ENCODE measurements at regions not wholly inside any gene's neighbourhood (a gene's known extent, or its start where the extent isn't known, plus 50 kb on each side); places are given as distances from the start of the nearest gene placed in this dataset.

DNA sequence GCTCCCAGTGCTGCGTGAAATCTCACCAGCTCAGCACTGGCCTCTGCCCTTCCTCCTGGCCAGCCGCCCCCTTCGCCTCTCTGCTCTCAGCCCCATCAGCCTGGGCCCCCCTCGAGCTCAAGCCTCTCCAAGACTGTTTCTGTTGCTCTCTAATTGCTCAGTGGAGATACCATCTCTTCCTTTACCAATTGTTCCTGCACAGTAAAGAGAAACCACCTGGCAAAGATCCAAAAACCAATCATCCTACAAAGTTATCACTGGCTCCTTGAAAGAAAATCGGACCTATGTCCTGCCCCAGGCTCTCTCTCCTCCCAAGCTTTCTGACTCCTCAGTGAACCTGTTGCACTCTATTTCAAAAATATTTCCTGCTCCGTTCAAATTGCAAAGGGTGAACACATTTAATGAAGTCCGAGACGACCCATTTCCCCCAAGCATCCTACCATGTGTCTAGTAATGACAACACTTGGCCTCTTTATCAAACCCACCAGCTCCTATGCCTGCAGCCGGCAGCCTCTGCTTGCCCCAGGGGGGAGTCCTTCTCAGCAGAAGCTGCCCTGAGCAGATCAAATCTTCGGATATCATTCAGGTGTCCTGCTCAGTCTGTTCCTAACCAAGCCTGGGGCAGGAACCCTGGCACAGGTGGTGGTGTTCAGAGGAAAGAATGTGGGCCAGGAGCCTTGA is 53.7 kb upstream of the FAM174B start:
- no peak overlapping the region for H3K4me2 ChIP-seq (ENCODE audit: insufficient read depth in 1 of 2, low read depth in 2 of 2, low read length in 2 of 2)
- POLR2A ChIA-PET (ENCODE audit: partially characterized antibody), result no interaction called here
- no peak overlapping the region for H3K14ac ChIP-seq (ENCODE audit: insufficient read length)
- no peak overlapping the region for H4K91ac ChIP-seq (replicated peaks; ENCODE audit: insufficient read length, low read length)
- H2BK5ac ChIP-seq (ENCODE audit: low read depth, low read length), result no peak overlapping the region
- H3K9ac ChIP-seq (replicated peaks in 1 of 4; ENCODE audit: extremely low read depth in 1 of 4, low read depth in 3 of 4, low read length in 3 of 4), result no peak overlapping the region
- H3K4me3 ChIP-seq (ENCODE audit: extremely low read depth in 1 of 4, insufficient read depth in 2 of 4, low read depth in 3 of 4, low read length in 4 of 4), result no peak overlapping the region
- DNase-seq (ENCODE audit: low read depth in 1 of 2, low spot score in 2 of 2), result no peak
- no peak for FAIRE-seq
- H3K4me1 ChIP-seq (replicated peaks in 1 of 4; ENCODE audit: control insufficient read depth in 3 of 4, insufficient read depth in 4 of 4, low read length in 3 of 4), result peaks cover 0 to 6% (median 3%) of the 10 kb centered on the region in 4 experiments; a peak in 4 of 7 replicates
- CTCF ChIA-PET (ENCODE audit: partially characterized antibody), result interaction anchor here (0.8 to 9.0 kb wide), 7 partner anchors 15 to 324 kb away, joined by 3 to 67 read pairs (median 7); partner anchors contain the start of gene ST8SIA2
- H2AFZ ChIP-seq (ENCODE audit: low read length), result no peak overlapping the region
- no peak overlapping the region for H2BK12ac ChIP-seq (ENCODE audit: low read depth, low read length)
- TF ChIP-seq SRF (IDR thresholded peaks at IDR 0.05; ENCODE audit: low read depth, low read length) (no peak), EZH2 (IDR thresholded peaks at IDR 0.05; ENCODE audit: low read depth, low read length, severe bottlenecking) (no peak), CBX5 (IDR thresholded peaks at IDR 0.05; ENCODE audit: low read depth, low read length) (no peak), POLR2AphosphoS5 (IDR thresholded peaks at IDR 0.05; ENCODE audit: low read depth, low read length) (no peak), SAP30 (IDR thresholded peaks at IDR 0.05; ENCODE audit: insufficient read depth, insufficient replicate concordance, low read length) (no peak), CBX8 (IDR thresholded peaks at IDR 0.05; ENCODE audit: borderline replicate concordance, low read depth, low read length) (no peak)
- no peak overlapping the region for H3K56ac ChIP-seq (replicated peaks; ENCODE audit: insufficient read length, low read depth, low read length)
- no peak overlapping the region for H3K27ac ChIP-seq (ENCODE audit: low read depth, low read length)
- H3K23ac ChIP-seq (ENCODE audit: insufficient read length), result no peak overlapping the region
- no peak overlapping the region for H3K4ac ChIP-seq (replicated peaks; ENCODE audit: insufficient read length, low read depth, low read length)
- no peak overlapping the region for H2BK120ac ChIP-seq (replicated peaks; ENCODE audit: low read depth, low read length)
- H2BK20ac ChIP-seq (ENCODE audit: low read length), result no peak overlapping the region
- H3K27me3 ChIP-seq (replicated peaks in 1 of 4; ENCODE audit: control insufficient read depth in 3 of 4, extremely low read depth in 1 of 4, insufficient read depth in 3 of 4, low read length in 3 of 4), result peaks cover 0 to 27% (median 13%) of the 10 kb centered on the region in 4 experiments; a peak in 6 of 7 replicates
- H3K79me1 ChIP-seq (ENCODE audit: low read depth, low read length), result no peaks in the 10 kb centered on the region
- no peak overlapping the region for H2BK15ac ChIP-seq (ENCODE audit: low read length)
- no peak overlapping the region for H4K8ac ChIP-seq (ENCODE audit: extremely low read depth, insufficient read depth, low read length)
- H3K79me2 ChIP-seq (ENCODE audit: control insufficient read depth in 1 of 2, insufficient read depth in 2 of 2, low read length in 2 of 2), result no peaks in the 10 kb centered on the region
- no peak overlapping the region for H2AK5ac ChIP-seq (ENCODE audit: low read depth, low read length)
- no peak overlapping the region for H3K18ac ChIP-seq (ENCODE audit: extremely low read depth, low read length)
- peaks cover 4% of the 10 kb centered on the region; the same call in 1 of the 2 replicates for H3K23me2 ChIP-seq (ENCODE audit: low read depth, low read length)
- H3K9me3 ChIP-seq (ENCODE audit: insufficient read depth in 2 of 2, low read depth in 1 of 2, low read length in 1 of 2), result no peaks in the 10 kb centered on the region
- no peaks in the 10 kb centered on the region for H3K36me3 ChIP-seq (ENCODE audit: control insufficient read depth in 2 of 4, insufficient read depth in 4 of 4, low read length in 3 of 4)
- WGBS, 2 experiments (ENCODE audit: extremely low coverage in 1 of 2, insufficient coverage in 1 of 2, insufficient read length in 1 of 2, insufficient replicate concordance in 2 of 2, low coverage in 1 of 2, low lambda C conversion rate in 2 of 2, missing lambda C conversion rate in 1 of 2), result 85% methylated on average over 10 of the region's 10 CpGs; no CpG with 5 or more reads in 1 of the 2 experiments
- H4K5ac ChIP-seq (ENCODE audit: insufficient read length, low read depth, low read length), result no peak overlapping the region
- no peaks in the 10 kb centered on the region for H4K20me1 ChIP-seq (replicated peaks in 1 of 2; ENCODE audit: control insufficient read depth in 1 of 2, insufficient read depth in 2 of 2, low read length in 2 of 2)
